Epithelial cell of esophagus (primary cell): ENCODE measurements at regions not wholly inside any gene's neighbourhood (a gene's known extent, or its start where the extent isn't known, plus 50 kb on each side); places are given as distances from the start of the nearest gene placed in this dataset.

ENCODE experiments used
- DNase-seq: peaks from one replicate; pipeline ENCODE4 v3.0.0; 2010; ENCODE audit warnings: low read depth
- H3K4me3 ChIP-seq: 2 replicates; pipeline ENCODE4 v1.5.1; 2011; ENCODE audit warnings: mild to moderate bottlenecking, low read length, control low read depth
- TF ChIP-seq, protein P1 (sequence below): IDR thresholded peaks from 2 replicates; pipeline ENCODE4 v1.5.1; 2011; ENCODE audit warnings: low read depth, mild to moderate bottlenecking, low read length, control low read depth, inconsistent platforms; ENCODE audit not compliant: insufficient read depth; ENCODE audit errors: missing control alignments

DNA sequence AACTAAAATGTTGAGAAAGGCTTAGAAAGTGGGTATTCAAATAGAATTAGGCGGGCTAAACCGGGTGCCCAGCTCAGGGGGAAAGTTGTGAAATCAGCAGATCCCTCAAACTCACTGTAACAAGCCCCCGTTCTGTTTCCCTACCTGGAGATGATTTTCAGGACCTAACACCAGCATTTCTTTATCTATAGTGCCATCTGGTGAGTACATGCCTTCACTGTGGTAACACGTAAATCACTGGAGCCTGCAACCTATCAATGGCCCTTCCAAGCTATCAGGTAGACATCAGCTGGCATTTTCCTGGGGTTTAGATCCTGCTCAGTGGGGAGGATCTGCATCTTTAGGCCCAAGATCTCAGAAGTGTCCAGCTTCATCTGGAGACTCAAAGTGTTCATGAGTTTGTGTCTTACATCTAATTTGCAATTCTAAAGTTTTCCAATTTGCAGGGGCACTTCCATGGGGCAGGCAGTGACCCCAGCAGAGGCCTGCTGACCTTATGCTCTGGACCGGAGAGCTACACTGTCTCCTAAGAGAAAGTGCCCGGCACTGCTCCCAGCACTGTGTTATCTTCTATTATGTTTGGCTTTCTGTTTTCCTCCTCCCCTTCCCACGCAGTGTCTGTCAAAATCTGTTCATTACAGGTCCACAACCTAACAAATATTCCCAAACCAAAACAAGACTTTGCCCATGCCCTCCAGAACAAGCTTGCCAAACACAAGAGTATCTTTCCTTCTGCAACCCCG is 132.5 kb downstream of the LSM5 start:
- no peak overlapping the region for H3K4me3 ChIP-seq
- peak; percentile 69 for DNase-seq
- TF ChIP-seq, protein P1, sequence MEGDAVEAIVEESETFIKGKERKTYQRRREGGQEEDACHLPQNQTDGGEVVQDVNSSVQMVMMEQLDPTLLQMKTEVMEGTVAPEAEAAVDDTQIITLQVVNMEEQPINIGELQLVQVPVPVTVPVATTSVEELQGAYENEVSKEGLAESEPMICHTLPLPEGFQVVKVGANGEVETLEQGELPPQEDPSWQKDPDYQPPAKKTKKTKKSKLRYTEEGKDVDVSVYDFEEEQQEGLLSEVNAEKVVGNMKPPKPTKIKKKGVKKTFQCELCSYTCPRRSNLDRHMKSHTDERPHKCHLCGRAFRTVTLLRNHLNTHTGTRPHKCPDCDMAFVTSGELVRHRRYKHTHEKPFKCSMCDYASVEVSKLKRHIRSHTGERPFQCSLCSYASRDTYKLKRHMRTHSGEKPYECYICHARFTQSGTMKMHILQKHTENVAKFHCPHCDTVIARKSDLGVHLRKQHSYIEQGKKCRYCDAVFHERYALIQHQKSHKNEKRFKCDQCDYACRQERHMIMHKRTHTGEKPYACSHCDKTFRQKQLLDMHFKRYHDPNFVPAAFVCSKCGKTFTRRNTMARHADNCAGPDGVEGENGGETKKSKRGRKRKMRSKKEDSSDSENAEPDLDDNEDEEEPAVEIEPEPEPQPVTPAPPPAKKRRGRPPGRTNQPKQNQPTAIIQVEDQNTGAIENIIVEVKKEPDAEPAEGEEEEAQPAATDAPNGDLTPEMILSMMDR, result peak; percentile 64

DNA sequence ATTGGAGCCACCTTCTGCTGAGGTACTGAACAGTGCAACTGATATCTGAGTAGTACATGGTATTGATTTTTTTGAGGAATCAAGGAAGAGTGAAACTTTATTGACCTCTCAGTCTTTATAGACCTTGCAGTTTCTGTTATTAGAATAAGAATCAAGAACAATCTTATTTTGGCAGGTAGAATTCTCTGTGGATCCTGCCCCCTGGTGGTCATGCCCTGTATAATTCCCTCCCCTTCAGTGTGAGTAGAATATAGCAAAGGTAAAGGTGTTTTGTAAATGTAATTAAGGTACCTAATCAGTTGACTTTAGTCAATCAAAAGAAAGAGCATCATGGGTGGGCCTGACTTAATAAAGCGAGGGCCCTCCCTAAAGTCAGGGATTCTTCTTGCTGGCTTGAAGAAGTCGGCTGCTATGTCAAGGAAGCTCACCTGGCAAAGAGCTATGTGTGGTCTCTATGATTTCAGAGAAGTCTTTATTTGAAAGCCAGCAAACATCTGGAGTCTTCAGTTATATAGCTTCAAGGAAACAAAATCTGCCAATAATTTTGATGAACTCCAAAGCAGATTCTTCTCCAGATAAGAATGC is 142.8 kb downstream of the LSM5 start:
- no peak overlapping the region for H3K4me3 ChIP-seq
- peak; percentile 30 for DNase-seq
- TF ChIP-seq, protein P1, result peak; percentile 47

DNA sequence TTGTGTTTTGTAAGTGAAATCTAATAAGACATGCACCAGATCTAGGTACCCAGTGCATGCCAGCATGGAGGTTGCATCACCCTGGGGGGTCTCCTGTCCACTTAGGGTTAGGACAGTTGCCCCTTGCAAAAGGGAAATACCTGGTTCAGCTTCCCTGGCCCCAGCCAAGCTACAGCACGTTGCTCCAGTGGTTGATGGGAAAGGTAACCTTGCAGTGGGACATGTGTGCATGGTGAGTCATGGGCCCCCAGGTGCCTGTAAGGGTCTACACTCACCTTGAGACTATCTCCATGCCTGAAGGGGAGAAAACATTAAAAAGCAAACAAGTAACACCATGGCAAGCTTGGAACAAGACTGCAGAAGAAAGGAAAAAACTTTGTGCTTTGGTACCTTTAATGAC is 143.9 kb downstream of the LSM5 start:
- TF ChIP-seq, protein P1, result no peak
- no peak overlapping the region for H3K4me3 ChIP-seq
- peak; percentile 24 for DNase-seq

DNA sequence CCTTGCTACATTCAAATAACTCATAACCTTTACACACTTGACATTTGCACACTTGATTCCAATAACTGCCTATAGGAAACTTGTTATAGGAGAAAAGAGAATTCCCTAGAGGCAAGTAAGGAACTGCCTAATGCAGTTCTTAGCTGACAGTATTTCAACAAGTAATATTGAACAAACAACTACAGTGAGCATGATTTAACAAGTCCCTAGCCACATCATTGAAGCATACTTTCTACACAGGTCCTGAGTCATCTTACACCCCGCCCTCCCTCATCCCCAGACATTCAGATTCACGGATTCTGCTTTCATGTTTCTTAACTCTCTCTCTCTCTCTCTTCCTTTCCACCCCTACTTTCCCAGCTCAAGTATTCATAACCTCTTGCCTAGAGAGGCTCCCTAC is 153.5 kb downstream of the LSM5 start:
- TF ChIP-seq, protein P1, result peak; percentile 21
- H3K4me3 ChIP-seq, result no peak overlapping the region
- peak; percentile 95 for DNase-seq

DNA sequence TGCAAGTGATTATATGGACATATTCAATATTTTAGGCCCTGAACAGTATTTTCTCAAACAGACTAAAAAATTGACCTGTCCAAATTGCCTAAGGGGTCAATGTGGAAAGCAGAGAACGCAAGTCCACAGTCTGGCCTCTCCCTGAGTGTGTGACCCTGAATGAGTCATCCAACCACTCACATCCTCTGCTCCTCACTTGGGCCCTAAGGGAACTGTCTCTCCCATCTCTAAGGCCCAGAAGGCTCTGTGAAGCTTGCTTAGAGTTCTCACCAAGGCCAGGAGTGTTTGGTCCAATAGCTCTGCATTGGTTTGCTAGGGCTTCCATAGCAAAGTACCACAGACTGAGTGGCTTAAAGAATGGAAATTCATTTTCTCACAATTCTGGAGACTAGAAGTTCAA is 155.1 kb downstream of the LSM5 start:
- no peak overlapping the region for H3K4me3 ChIP-seq
- TF ChIP-seq, protein P1, result no peak
- DNase-seq, result peak; percentile 72

DNA sequence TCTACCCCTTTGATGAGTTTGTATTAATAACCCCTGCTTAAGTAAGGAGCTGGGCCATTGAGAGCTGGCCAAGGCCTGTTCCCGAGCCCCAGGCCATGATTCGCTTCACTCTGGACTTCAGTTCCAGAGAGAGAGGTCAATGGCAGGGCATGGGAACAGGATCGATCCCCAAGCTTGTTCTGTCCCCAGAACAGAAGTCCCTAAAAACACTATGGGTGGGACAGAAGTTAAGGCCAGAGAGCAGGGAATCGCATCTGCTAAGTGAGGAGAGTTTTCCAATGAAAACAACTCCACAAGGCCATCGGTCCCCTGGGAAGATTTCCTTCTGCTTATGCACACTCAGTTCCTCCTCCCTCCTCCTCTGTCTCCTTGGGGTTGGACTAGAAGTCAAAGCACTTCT is 159.6 kb downstream of the LSM5 start:
- DNase-seq, result no peak
- no peak overlapping the region for H3K4me3 ChIP-seq
- TF ChIP-seq, protein P1, result no peak

DNA sequence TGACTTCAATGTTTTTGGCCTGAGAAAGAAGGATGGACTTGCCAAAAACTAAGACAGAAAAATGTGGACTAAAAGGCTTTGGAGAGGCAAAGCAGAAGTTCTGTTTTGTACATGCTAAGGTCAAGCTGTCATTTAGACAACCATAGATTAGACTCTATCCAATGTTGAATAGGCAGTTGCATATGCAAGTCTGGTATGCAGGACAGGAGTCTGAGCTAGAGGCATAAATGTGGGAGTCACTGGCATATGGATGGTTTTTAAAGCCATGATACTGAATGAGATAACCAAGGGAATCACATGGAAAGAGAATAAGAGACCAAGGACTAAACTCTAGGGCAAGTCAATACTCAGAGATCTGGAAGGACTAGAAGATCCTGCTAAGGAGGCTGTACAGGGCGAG is 164.1 kb downstream of the LSM5 start:
- TF ChIP-seq, protein P1, result no peak
- H3K4me3 ChIP-seq, result no peak overlapping the region
- DNase-seq, result no peak
